ENCODE measurements at regions not wholly inside any gene's neighbourhood (a gene's known extent, or its start where the extent isn't known, plus 50 kb on each side); places are given as distances from the start of the nearest gene placed in this dataset.
A peak's percentile ranks its signal among the peaks of the same experiment; 100 is the strongest.
"Not testable (repeated sequence)": the region's sequence is repeated elsewhere in the genome, so short reads cannot be mapped to it uniquely, and the experiment has no call there.

GRCh38 chr5:62237944-62238343, 68.1 kb upstream of the KIF2A start:
- H3K4me1 ChIP-seq (ENCODE audit: low read length), result peaks cover 55% of the 10 kb centered on the region
- H3K27me3 ChIP-seq (ENCODE audit: low read depth, low read length); H2AFZ ChIP-seq (ENCODE audit: low read depth, low read length); H4K20me1 ChIP-seq (ENCODE audit: insufficient read depth, low read length); H3K4me2 ChIP-seq (ENCODE audit: low read length); H3K4me3 ChIP-seq (ENCODE audit: low read length); H3K36me3 ChIP-seq (replicated peaks; ENCODE audit: low read depth, low read length); H3K9me3 ChIP-seq (ENCODE audit: insufficient read depth, low read length); H3K9ac ChIP-seq (ENCODE audit: low read length); H3K79me2 ChIP-seq (ENCODE audit: low read length): not testable (repeated sequence)
- H3K27ac ChIP-seq (ENCODE audit: low read length), result peak overlapping the region; percentile 98; the same call in 1 of the 2 replicates

- H3K9ac ChIP-seq (ENCODE audit: low read length); H3K79me2 ChIP-seq (ENCODE audit: low read length); H2AFZ ChIP-seq (ENCODE audit: low read depth, low read length); H3K4me3 ChIP-seq (ENCODE audit: low read length); H3K4me2 ChIP-seq (ENCODE audit: low read length); H3K36me3 ChIP-seq (replicated peaks; ENCODE audit: low read depth, low read length); H3K27ac ChIP-seq (ENCODE audit: low read length); H3K27me3 ChIP-seq (ENCODE audit: low read depth, low read length); H3K9me3 ChIP-seq (ENCODE audit: insufficient read depth, low read length); H4K20me1 ChIP-seq (ENCODE audit: insufficient read depth, low read length): not testable (repeated sequence)
- H3K4me1 ChIP-seq (ENCODE audit: low read length), result peaks cover 50% of the 10 kb centered on the region
Measured at GRCh38 chr5:62238584-62238983, 67.4 kb upstream of the KIF2A start.

DNA sequence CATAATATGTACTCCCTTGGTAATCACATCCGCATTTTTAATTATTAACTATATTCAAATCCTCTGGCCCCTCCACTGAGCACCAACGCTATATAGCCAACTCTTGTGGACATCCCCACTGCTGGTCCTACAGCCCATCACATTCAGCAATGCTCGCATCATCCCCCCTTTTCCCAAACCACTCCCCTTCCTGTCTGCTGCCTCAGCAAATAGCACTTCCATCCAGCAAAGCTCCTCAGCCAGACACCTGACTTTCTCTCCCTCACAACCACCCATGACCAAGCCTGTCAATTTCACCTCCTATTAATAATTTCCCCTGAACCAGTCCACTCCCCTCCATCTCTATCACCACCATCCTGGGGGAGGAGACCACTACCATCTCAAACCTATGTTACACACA, 65.5 kb upstream of the KIF2A start:
- not testable (repeated sequence) for H3K36me3 ChIP-seq (replicated peaks; ENCODE audit: low read depth, low read length); H4K20me1 ChIP-seq (ENCODE audit: insufficient read depth, low read length); H2AFZ ChIP-seq (ENCODE audit: low read depth, low read length); H3K9me3 ChIP-seq (ENCODE audit: insufficient read depth, low read length); H3K79me2 ChIP-seq (ENCODE audit: low read length); H3K4me3 ChIP-seq (ENCODE audit: low read length); H3K4me2 ChIP-seq (ENCODE audit: low read length); H3K27ac ChIP-seq (ENCODE audit: low read length); H3K27me3 ChIP-seq (ENCODE audit: low read depth, low read length); H3K9ac ChIP-seq (ENCODE audit: low read length)
- H3K4me1 ChIP-seq (ENCODE audit: low read length), result peaks cover 39% of the 10 kb centered on the region

- H3K4me3 ChIP-seq (ENCODE audit: low read length); H3K9me3 ChIP-seq (ENCODE audit: insufficient read depth, low read length); H3K9ac ChIP-seq (ENCODE audit: low read length); H3K36me3 ChIP-seq (replicated peaks; ENCODE audit: low read depth, low read length); H3K27me3 ChIP-seq (ENCODE audit: low read depth, low read length); H4K20me1 ChIP-seq (ENCODE audit: insufficient read depth, low read length); H3K79me2 ChIP-seq (ENCODE audit: low read length); H3K4me2 ChIP-seq (ENCODE audit: low read length); H3K27ac ChIP-seq (ENCODE audit: low read length); H2AFZ ChIP-seq (ENCODE audit: low read depth, low read length): not testable (repeated sequence)
- peaks cover 30% of the 10 kb centered on the region for H3K4me1 ChIP-seq (ENCODE audit: low read length)
Measured at GRCh38 chr5:62242000-62242399, 64.0 kb upstream of the KIF2A start.

- H3K27me3 ChIP-seq (ENCODE audit: low read depth, low read length); H3K36me3 ChIP-seq (replicated peaks; ENCODE audit: low read depth, low read length); H2AFZ ChIP-seq (ENCODE audit: low read depth, low read length); H3K4me2 ChIP-seq (ENCODE audit: low read length); H3K79me2 ChIP-seq (ENCODE audit: low read length); H3K9me3 ChIP-seq (ENCODE audit: insufficient read depth, low read length); H3K27ac ChIP-seq (ENCODE audit: low read length); H4K20me1 ChIP-seq (ENCODE audit: insufficient read depth, low read length); H3K9ac ChIP-seq (ENCODE audit: low read length); H3K4me3 ChIP-seq (ENCODE audit: low read length): not testable (repeated sequence)
- peaks cover 20% of the 10 kb centered on the region for H3K4me1 ChIP-seq (ENCODE audit: low read length)
Measured at GRCh38 chr5:62243046-62243445, 63.0 kb upstream of the KIF2A start.

DNA sequence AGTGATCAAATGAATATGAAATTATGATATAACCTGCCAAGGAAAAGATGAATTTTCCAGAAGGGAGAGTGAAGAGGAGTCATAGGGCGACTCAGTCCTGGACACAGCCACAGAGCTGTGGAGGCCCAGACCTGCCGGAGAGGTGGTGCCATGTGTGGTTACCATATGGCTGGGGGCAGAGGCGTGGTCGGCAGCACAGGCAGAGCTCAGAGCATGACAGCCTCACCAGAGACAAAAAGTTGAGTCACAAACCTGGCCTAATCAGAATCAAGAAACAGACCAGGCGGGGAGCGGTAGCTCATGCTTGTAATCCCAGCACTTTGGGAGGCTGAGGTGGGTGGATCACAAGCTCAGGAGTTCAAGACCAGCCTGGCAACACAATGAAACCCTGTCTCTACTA, 57.8 kb upstream of the KIF2A start:
- not testable (repeated sequence) for H3K27ac ChIP-seq (ENCODE audit: low read length); H3K36me3 ChIP-seq (replicated peaks; ENCODE audit: low read depth, low read length); H3K9ac ChIP-seq (ENCODE audit: low read length); H3K4me3 ChIP-seq (ENCODE audit: low read length); H2AFZ ChIP-seq (ENCODE audit: low read depth, low read length); H3K27me3 ChIP-seq (ENCODE audit: low read depth, low read length); H3K79me2 ChIP-seq (ENCODE audit: low read length); H3K4me2 ChIP-seq (ENCODE audit: low read length); H4K20me1 ChIP-seq (ENCODE audit: insufficient read depth, low read length); H3K9me3 ChIP-seq (ENCODE audit: insufficient read depth, low read length)
- peaks cover 12% of the 10 kb centered on the region for H3K4me1 ChIP-seq (ENCODE audit: low read length)

- H3K9me3 ChIP-seq (ENCODE audit: insufficient read depth, low read length); H2AFZ ChIP-seq (ENCODE audit: low read depth, low read length); H3K27ac ChIP-seq (ENCODE audit: low read length); H3K4me2 ChIP-seq (ENCODE audit: low read length); H3K36me3 ChIP-seq (replicated peaks; ENCODE audit: low read depth, low read length); H3K4me3 ChIP-seq (ENCODE audit: low read length); H3K27me3 ChIP-seq (ENCODE audit: low read depth, low read length); H4K20me1 ChIP-seq (ENCODE audit: insufficient read depth, low read length); H3K79me2 ChIP-seq (ENCODE audit: low read length); H3K9ac ChIP-seq (ENCODE audit: low read length): not testable (repeated sequence)
- peaks cover 12% of the 10 kb centered on the region for H3K4me1 ChIP-seq (ENCODE audit: low read length)
Measured at GRCh38 chr5:62250085-62250484, 55.9 kb upstream of the KIF2A start.

- H2AFZ ChIP-seq (ENCODE audit: low read depth, low read length); H3K9me3 ChIP-seq (ENCODE audit: insufficient read depth, low read length); H3K27me3 ChIP-seq (ENCODE audit: low read depth, low read length); H4K20me1 ChIP-seq (ENCODE audit: insufficient read depth, low read length); H3K36me3 ChIP-seq (replicated peaks; ENCODE audit: low read depth, low read length); H3K79me2 ChIP-seq (ENCODE audit: low read length); H3K9ac ChIP-seq (ENCODE audit: low read length): not testable (repeated sequence)
- 0 out of 2 replicates have a peak overlapping the region, but pooled peaks have one; percentile 26 for H3K27ac ChIP-seq (ENCODE audit: low read length)
- peaks cover 12% of the 10 kb centered on the region for H3K4me1 ChIP-seq (ENCODE audit: low read length)
- peak overlapping the region; percentile 59 for H3K4me3 ChIP-seq (ENCODE audit: low read length)
- H3K4me2 ChIP-seq (ENCODE audit: low read length), result peak overlapping the region; percentile 64
Measured at GRCh38 chr5:62250919-62251318, 55.1 kb upstream of the KIF2A start.

DNA sequence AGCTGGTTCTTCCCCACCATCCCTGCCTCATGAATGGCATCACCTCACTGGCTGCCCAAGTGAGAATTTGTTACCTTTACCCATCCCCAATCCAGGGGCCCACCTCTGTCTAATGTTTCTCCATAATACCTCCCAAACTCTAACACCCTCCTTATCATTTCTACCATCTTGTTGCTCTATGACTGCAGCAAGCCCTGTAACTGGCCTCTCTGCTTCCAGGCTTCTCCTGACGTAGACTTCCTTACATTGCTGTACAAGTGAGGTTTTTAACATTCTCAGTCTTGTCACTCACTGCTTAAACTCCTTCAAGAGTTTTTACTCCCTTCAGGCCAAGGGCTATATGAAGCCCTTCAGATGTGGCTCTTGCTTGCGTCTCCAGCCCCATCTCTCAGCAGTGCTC, 53.5 kb upstream of the KIF2A start:
- not testable (repeated sequence) for H3K27me3 ChIP-seq (ENCODE audit: low read depth, low read length); H3K36me3 ChIP-seq (replicated peaks; ENCODE audit: low read depth, low read length); H3K4me2 ChIP-seq (ENCODE audit: low read length); H3K27ac ChIP-seq (ENCODE audit: low read length); H2AFZ ChIP-seq (ENCODE audit: low read depth, low read length); H3K9ac ChIP-seq (ENCODE audit: low read length); H3K9me3 ChIP-seq (ENCODE audit: insufficient read depth, low read length); H4K20me1 ChIP-seq (ENCODE audit: insufficient read depth, low read length); H3K4me3 ChIP-seq (ENCODE audit: low read length); H3K79me2 ChIP-seq (ENCODE audit: low read length)
- H3K4me1 ChIP-seq (ENCODE audit: low read length), result peaks cover 22% of the 10 kb centered on the region

GRCh38 chr5:62255551-62255950, 50.5 kb upstream of the KIF2A start:
- H3K4me1 ChIP-seq (ENCODE audit: low read length), result peaks cover 16% of the 10 kb centered on the region
- H3K9ac ChIP-seq (ENCODE audit: low read length); H3K27ac ChIP-seq (ENCODE audit: low read length); H3K36me3 ChIP-seq (replicated peaks; ENCODE audit: low read depth, low read length); H3K9me3 ChIP-seq (ENCODE audit: insufficient read depth, low read length); H3K4me3 ChIP-seq (ENCODE audit: low read length); H3K27me3 ChIP-seq (ENCODE audit: low read depth, low read length); H2AFZ ChIP-seq (ENCODE audit: low read depth, low read length); H3K79me2 ChIP-seq (ENCODE audit: low read length); H3K4me2 ChIP-seq (ENCODE audit: low read length); H4K20me1 ChIP-seq (ENCODE audit: insufficient read depth, low read length): not testable (repeated sequence)

Measured in OCI-LY3 (cell line).